WTC11 (cell line): ENCODE measurements at regions not wholly inside any gene's neighbourhood (a gene's known extent, or its start where the extent isn't known, plus 50 kb on each side); places are given as distances from the start of the nearest gene placed in this dataset.

Experiments used
- ATF6 ChIP-seq: sonication (generic); formaldehyde crosslinking; IDR thresholded peaks from 2 replicates; pipeline ENCODE4 v1.8.1; 2023; ENCODE audit warnings: mild to moderate bottlenecking, missing genetic modification reagents
- EMX1 ChIP-seq: fragments of 250-450 bp; sonication (Bioruptor Pico); IDR thresholded peaks from 2 replicates; pipeline ENCODE4 v1.8.0; 2021; ENCODE audit warnings: mild to moderate bottlenecking
- TCF7 ChIP-seq: sonication (generic); formaldehyde crosslinking; IDR thresholded peaks from 2 replicates; pipeline ENCODE4 v1.8.0; 2022; ENCODE audit warnings: mild to moderate bottlenecking, low read depth, missing genetic modification reagents, moderate library complexity
- TF ChIP-seq, protein P1 (sequence below): fragments of 200-600 bp; IDR thresholded peaks from 2 replicates; pipeline ENCODE4 v1.8.0; 2022; ENCODE audit warnings: antibody characterized with exemption
- TF ChIP-seq, protein P2 (sequence below): sonication (generic); formaldehyde crosslinking; IDR thresholded peaks from 2 replicates; pipeline ENCODE4 v1.8.0; 2023; ENCODE audit warnings: mild to moderate bottlenecking, missing genetic modification reagents
- TF ChIP-seq, protein P3 (sequence below): sonication (generic); formaldehyde crosslinking; IDR thresholded peaks from 2 replicates; pipeline ENCODE4 v1.8.0; 2022; ENCODE audit warnings: mild to moderate bottlenecking, missing genetic modification reagents
- TF ChIP-seq, protein P4 (sequence below): sonication (generic); formaldehyde crosslinking; IDR thresholded peaks from 2 replicates; pipeline ENCODE4 v1.8.0; 2022; ENCODE audit warnings: mild to moderate bottlenecking, missing genetic modification reagents

- TF ChIP-seq, protein P1, sequence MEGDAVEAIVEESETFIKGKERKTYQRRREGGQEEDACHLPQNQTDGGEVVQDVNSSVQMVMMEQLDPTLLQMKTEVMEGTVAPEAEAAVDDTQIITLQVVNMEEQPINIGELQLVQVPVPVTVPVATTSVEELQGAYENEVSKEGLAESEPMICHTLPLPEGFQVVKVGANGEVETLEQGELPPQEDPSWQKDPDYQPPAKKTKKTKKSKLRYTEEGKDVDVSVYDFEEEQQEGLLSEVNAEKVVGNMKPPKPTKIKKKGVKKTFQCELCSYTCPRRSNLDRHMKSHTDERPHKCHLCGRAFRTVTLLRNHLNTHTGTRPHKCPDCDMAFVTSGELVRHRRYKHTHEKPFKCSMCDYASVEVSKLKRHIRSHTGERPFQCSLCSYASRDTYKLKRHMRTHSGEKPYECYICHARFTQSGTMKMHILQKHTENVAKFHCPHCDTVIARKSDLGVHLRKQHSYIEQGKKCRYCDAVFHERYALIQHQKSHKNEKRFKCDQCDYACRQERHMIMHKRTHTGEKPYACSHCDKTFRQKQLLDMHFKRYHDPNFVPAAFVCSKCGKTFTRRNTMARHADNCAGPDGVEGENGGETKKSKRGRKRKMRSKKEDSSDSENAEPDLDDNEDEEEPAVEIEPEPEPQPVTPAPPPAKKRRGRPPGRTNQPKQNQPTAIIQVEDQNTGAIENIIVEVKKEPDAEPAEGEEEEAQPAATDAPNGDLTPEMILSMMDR = no peak
- no peak for TF ChIP-seq TCF7 (CRISPR knock-in tag)
- TF ChIP-seq, protein P2, sequence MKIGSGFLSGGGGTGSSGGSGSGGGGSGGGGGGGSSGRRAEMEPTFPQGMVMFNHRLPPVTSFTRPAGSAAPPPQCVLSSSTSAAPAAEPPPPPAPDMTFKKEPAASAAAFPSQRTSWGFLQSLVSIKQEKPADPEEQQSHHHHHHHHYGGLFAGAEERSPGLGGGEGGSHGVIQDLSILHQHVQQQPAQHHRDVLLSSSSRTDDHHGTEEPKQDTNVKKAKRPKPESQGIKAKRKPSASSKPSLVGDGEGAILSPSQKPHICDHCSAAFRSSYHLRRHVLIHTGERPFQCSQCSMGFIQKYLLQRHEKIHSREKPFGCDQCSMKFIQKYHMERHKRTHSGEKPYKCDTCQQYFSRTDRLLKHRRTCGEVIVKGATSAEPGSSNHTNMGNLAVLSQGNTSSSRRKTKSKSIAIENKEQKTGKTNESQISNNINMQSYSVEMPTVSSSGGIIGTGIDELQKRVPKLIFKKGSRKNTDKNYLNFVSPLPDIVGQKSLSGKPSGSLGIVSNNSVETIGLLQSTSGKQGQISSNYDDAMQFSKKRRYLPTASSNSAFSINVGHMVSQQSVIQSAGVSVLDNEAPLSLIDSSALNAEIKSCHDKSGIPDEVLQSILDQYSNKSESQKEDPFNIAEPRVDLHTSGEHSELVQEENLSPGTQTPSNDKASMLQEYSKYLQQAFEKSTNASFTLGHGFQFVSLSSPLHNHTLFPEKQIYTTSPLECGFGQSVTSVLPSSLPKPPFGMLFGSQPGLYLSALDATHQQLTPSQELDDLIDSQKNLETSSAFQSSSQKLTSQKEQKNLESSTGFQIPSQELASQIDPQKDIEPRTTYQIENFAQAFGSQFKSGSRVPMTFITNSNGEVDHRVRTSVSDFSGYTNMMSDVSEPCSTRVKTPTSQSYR = no peak
- TF ChIP-seq, protein P3, sequence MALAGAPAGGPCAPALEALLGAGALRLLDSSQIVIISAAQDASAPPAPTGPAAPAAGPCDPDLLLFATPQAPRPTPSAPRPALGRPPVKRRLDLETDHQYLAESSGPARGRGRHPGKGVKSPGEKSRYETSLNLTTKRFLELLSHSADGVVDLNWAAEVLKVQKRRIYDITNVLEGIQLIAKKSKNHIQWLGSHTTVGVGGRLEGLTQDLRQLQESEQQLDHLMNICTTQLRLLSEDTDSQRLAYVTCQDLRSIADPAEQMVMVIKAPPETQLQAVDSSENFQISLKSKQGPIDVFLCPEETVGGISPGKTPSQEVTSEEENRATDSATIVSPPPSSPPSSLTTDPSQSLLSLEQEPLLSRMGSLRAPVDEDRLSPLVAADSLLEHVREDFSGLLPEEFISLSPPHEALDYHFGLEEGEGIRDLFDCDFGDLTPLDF (CRISPR knock-in tag) = no peak
- no peak for TF ChIP-seq EMX1 (CRISPR knock-in tag)
- TF ChIP-seq ATF6 = no peak
- TF ChIP-seq, protein P4, sequence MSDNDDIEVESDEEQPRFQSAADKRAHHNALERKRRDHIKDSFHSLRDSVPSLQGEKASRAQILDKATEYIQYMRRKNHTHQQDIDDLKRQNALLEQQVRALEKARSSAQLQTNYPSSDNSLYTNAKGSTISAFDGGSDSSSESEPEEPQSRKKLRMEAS (CRISPR knock-in tag) = no peak
Observed at GRCh38 chr21:25314247-25314646, 293.0 kb downstream of the MRPL39 start.
